Esophagus muscularis mucosa (tissue), 4 donors: ENCODE measurements at regions not wholly inside any gene's neighbourhood (a gene's known extent, or its start where the extent isn't known, plus 50 kb on each side); places are given as distances from the start of the nearest gene placed in this dataset.

Source experiments
- DNase-seq: peaks from one replicate; pipeline ENCODE4 v3.0.0-alpha.2; 2017; ENCODE audit errors: extremely low spot score
- H3K27ac ChIP-seq, 4 donors: fragments of 200-600 bp; sonication (generic); replicated peaks in 1 of 4; 1 replicate in 3 of 4; 2 replicates in 1 of 4; pipeline ENCODE4 v1.5.1; 2016 to 2019; ENCODE audit warnings: mild to moderate bottlenecking in 1 of 4
- H3K27me3 ChIP-seq, 4 donors: fragments of 200-600 bp; sonication (generic); one replicate each; pipeline versions ENCODE4 v1.5.1 to v1.6.0; 2016 to 2019
- H3K36me3 ChIP-seq, 4 donors: fragments of 200-600 bp; sonication (generic); one replicate each; pipeline ENCODE4 v1.5.1; 2016 to 2019
- H3K4me1 ChIP-seq, 4 donors: fragments of 200-600 bp; sonication (generic); one replicate each; pipeline ENCODE4 v1.5.1; 2016 to 2019
- H3K4me3 ChIP-seq, 4 donors: fragments of 200-600 bp; sonication (generic); 1 replicate in 2 of 4; 2 replicates in 2 of 4; pipeline ENCODE4 v1.5.1; 2016 to 2019; ENCODE audit warnings: mild to moderate bottlenecking in 4 of 4, moderate library complexity in 1 of 4
- H3K9me3 ChIP-seq, 4 donors: fragments of 200-600 bp; sonication (generic); 1 replicate in 3 of 4; 2 replicates in 1 of 4; pipeline ENCODE4 v1.5.1; 2016 to 2019
- EP300 ChIP-seq: sonication (generic); formaldehyde crosslinking; IDR thresholded peaks from one replicate; pipeline ENCODE4 v1.6.1; 2017; ENCODE audit warnings: antibody characterized with exemption
- POLR2A ChIP-seq: fragments of 450-650 bp; IDR thresholded peaks from one replicate; pipeline ENCODE4 v1.6.1; 2017; ENCODE audit warnings: antibody characterized with exemption, moderate library complexity, mild to moderate bottlenecking, low read depth
- POLR2AphosphoS5 ChIP-seq, 2 donors: sonication (generic); formaldehyde crosslinking; IDR thresholded peaks; one replicate each; pipeline ENCODE4 v1.6.1; 2017; ENCODE audit warnings: antibody characterized with exemption in 2 of 2
- WGBS: methylation state at CpG from one replicate; pipeline ENCODE4 v1.1.5; 2018; 5-methylcytosine and 5-hydroxymethylcytosine counted together
- intact Hi-C: fragments of 100-400 bp; cut with DNase I; formaldehyde crosslinking; loops from one replicate; pipeline ENCODE4 v1.15.1; 2023
- TF ChIP-seq, protein P1 (sequence below), 3 experiments: fragments of 200-600 bp in 2 of 3; fragments of 450-650 bp in 1 of 3; sonication (generic) in 2 of 3; IDR thresholded peaks; one replicate each; pipeline ENCODE4 v1.5.1; 2017 to 2019; ENCODE audit warnings: antibody characterized with exemption in 3 of 3, mild to moderate bottlenecking in 2 of 3, moderate library complexity in 1 of 3

DNA sequence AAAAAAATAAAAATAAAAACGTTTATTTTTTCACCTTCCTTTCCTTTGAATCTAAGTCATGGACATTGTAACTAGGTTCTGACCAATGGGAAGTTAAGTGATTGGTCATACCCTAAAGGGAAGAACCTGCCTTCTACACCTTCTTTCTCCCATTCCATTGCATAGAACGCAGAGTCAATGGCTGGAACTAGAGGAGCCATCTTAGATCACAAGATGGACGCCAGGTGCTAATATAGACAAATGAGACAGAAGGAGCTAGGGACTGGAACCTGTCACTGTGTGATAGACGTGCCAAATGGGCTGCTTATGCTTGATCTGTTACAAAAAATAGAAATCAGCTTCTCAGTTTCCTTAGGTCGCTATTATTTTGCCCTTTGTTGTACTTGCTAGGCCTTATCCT is 606.6 kb downstream of the MED13L start:
- DNase-seq = no peak
- H3K36me3 ChIP-seq = no peaks in the 10 kb centered on the region
- peaks cover 0 to 18% (median 0%) of the 10 kb centered on the region in 4 donors for H3K27me3 ChIP-seq
- H3K27ac ChIP-seq = no peak overlapping the region
- no peak overlapping the region for H3K4me3 ChIP-seq
- 80% methylated on average over 5 of the region's 5 CpGs for WGBS
- H3K9me3 ChIP-seq = peaks cover 0 to 7% (median 0%) of the 10 kb centered on the region in 4 donors
- no peaks in the 10 kb centered on the region for H3K4me1 ChIP-seq
- TF ChIP-seq, protein P1, sequence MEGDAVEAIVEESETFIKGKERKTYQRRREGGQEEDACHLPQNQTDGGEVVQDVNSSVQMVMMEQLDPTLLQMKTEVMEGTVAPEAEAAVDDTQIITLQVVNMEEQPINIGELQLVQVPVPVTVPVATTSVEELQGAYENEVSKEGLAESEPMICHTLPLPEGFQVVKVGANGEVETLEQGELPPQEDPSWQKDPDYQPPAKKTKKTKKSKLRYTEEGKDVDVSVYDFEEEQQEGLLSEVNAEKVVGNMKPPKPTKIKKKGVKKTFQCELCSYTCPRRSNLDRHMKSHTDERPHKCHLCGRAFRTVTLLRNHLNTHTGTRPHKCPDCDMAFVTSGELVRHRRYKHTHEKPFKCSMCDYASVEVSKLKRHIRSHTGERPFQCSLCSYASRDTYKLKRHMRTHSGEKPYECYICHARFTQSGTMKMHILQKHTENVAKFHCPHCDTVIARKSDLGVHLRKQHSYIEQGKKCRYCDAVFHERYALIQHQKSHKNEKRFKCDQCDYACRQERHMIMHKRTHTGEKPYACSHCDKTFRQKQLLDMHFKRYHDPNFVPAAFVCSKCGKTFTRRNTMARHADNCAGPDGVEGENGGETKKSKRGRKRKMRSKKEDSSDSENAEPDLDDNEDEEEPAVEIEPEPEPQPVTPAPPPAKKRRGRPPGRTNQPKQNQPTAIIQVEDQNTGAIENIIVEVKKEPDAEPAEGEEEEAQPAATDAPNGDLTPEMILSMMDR (IDR thresholded peaks at IDR 0.05) = no peak
- TF ChIP-seq EP300 (no peak), POLR2A (no peak), POLR2AphosphoS5 (IDR thresholded peaks at IDR 0.05) (no peak)
- intact Hi-C loops = no loop called here

DNA sequence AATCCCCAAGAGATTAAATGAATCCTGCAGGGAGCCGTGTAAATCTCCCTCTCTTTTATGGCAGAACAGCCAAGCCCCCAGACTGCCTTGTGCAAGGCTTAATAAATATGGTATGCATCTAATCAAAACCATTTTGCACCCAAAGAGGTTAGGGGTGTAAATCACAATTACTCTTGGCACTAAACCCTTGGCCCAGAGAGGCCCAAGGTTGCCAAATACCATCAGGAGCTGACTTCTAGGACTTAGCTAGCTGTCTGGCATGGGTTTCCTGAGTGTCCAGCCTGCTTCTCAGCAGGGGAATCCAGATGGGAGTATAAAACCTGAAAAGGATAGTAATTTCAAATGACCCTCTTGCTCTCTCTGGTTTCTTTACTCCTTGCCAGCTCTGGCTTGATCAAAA is 610.4 kb downstream of the MED13L start:
- intact Hi-C loops = no loop called here
- H3K27me3 ChIP-seq = peaks cover 0 to 13% (median 0%) of the 10 kb centered on the region in 4 donors
- no peaks in the 10 kb centered on the region for H3K36me3 ChIP-seq
- DNase-seq = no peak
- TF ChIP-seq EP300 = no peak
- no peak for TF ChIP-seq POLR2A
- TF ChIP-seq, protein P1 (IDR thresholded peaks at IDR 0.05) = no peak
- no peak for TF ChIP-seq POLR2AphosphoS5 (IDR thresholded peaks at IDR 0.05)
- no peaks in the 10 kb centered on the region for H3K4me1 ChIP-seq
- H3K27ac ChIP-seq = no peak overlapping the region
- H3K9me3 ChIP-seq = peaks cover 0 to 2% (median 0%) of the 10 kb centered on the region in 4 donors
- 55% methylated on average over 1 of the region's 1 CpG for WGBS
- no peak overlapping the region for H3K4me3 ChIP-seq

GRCh38 chr12:115666168-115666567 is 611.3 kb downstream of the MED13L start:
- no peak for DNase-seq
- Histone ChIP-seq H3K9me3 (no peaks in the 10 kb centered on the region), H3K27me3 (peaks cover 0 to 11% (median 0%) of the 10 kb centered on the region in 4 donors), H3K36me3 (no peaks in the 10 kb centered on the region), H3K4me1 (peaks cover 0 to 6% (median 2%) of the 10 kb centered on the region in 4 donors), H3K4me3 (no peak overlapping the region), H3K27ac (no peak overlapping the region)
- TF ChIP-seq POLR2AphosphoS5 (IDR thresholded peaks at IDR 0.05) = no peak
- TF ChIP-seq, protein P1 (IDR thresholded peaks at IDR 0.05) = no peak
- no peak for TF ChIP-seq EP300
- TF ChIP-seq POLR2A = no peak
- intact Hi-C loops = no loop called here

GRCh38 chr12:115661112-115661511 is 616.4 kb downstream of the MED13L start:
- peaks cover 0 to 11% (median 4%) of the 10 kb centered on the region in 4 donors for H3K4me1 ChIP-seq
- H3K9me3 ChIP-seq = no peaks in the 10 kb centered on the region
- no peak for DNase-seq
- 50% methylated on average over 2 of the region's 2 CpGs for WGBS
- peak overlapping the region in 1 of 4 donors; percentile 10 for H3K27ac ChIP-seq
- intact Hi-C loops = no loop called here
- TF ChIP-seq, protein P1 (IDR thresholded peaks at IDR 0.05) = no peak
- no peak for TF ChIP-seq EP300
- TF ChIP-seq POLR2A = no peak
- TF ChIP-seq POLR2AphosphoS5 (IDR thresholded peaks at IDR 0.05) = no peak
- H3K4me3 ChIP-seq = no peak overlapping the region
- H3K27me3 ChIP-seq = peaks cover 0 to 11% (median 0%) of the 10 kb centered on the region in 4 donors
- no peaks in the 10 kb centered on the region for H3K36me3 ChIP-seq

DNA sequence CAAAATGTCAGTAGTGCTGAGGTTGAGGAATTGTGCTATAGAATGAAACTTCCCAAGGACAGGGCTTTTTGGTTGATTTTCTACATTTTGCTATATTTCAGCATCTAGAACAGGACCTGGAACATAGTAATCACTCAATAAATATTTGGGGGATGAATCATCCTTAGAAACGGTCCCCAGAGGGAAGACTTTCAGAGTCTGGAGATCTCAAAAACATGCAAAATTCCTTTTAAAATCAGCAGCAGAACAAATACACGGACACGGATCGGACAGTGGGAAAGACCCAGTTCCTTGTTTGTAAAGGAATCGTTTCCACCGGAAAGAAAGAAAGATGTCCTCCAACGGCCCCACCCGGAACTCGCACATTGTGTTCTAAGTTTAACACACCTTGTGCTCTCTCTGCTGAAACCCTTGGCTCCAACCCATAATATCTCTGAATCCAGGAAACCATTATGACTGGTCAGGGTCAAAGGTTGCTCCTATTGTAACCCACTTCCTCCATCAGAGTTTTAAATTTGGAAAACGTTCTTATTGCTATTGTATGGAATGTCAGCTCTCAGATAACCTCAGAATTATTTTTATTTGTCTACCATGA is 617.2 kb downstream of the MED13L start:
- intact Hi-C loops = no loop called here
- no peak overlapping the region for H3K4me3 ChIP-seq
- H3K27me3 ChIP-seq = peaks cover 0 to 11% (median 0%) of the 10 kb centered on the region in 4 donors
- H3K36me3 ChIP-seq = no peaks in the 10 kb centered on the region
- TF ChIP-seq POLR2AphosphoS5 (IDR thresholded peaks at IDR 0.05) = peak in 1 of 2 donors; percentile 25
- TF ChIP-seq EP300 = no peak
- H3K27ac ChIP-seq = no peak overlapping the region
- WGBS = 65% methylated on average over 10 of the region's 10 CpGs
- peaks cover 0 to 11% (median 4%) of the 10 kb centered on the region in 4 donors for H3K4me1 ChIP-seq
- no peaks in the 10 kb centered on the region for H3K9me3 ChIP-seq
- DNase-seq = no peak
